ENCODE measurements at regions not wholly inside any gene's neighbourhood (a gene's known extent, or its start where the extent isn't known, plus 50 kb on each side); places are given as distances from the start of the nearest gene placed in this dataset.
A peak's percentile ranks its signal among the peaks of the same experiment; 100 is the strongest.

DNA sequence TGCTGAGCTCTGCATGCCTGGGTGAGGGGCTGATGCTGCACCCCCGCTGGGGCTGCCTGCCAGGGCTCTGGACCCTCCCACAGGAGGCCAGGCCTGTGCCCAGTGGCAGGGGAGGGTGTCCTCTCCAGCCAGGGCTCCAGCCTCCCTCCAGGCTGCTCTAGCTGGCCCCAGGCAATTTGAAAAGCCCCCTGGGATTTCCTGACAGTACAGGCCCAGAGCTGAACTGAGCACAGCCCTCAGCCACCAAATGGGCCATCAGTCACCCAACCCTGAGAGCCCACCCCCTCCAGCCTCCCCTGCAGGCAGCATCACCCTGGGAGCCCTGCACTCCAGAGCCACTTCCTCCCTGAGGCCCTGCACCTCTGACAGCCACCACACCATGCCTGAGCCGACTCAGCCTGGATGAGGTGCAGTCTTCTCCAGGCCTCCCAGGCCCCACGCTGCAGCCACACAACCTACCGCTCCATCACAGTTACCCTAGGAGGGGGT is 101.8 kb upstream of the RET start:
- no peaks in the 10 kb centered on the region for H3K79me1 ChIP-seq (ENCODE audit: insufficient read depth, low read depth, low read length, poor library complexity, severe bottlenecking)
- no peak overlapping the region; the same call in 1 of the 2 replicates for H3K14ac ChIP-seq (ENCODE audit: insufficient read depth, low read length)
- H4K20me1 ChIP-seq (ENCODE audit: control insufficient read depth, insufficient read depth, insufficient read length) = no peaks in the 10 kb centered on the region
- no peak overlapping the region for H3K23ac ChIP-seq (ENCODE audit: insufficient read length, low read depth, low read length)
- no peak overlapping the region for H3K4me2 ChIP-seq (ENCODE audit: insufficient read depth, insufficient read length, low read length)
- H4K8ac ChIP-seq (replicated peaks; ENCODE audit: insufficient read length, low read depth, low read length) = no peak overlapping the region
- H2AK5ac ChIP-seq (ENCODE audit: insufficient read length, low read length) = no peak overlapping the region
- H2BK12ac ChIP-seq (ENCODE audit: insufficient read length, low read depth, low read length) = no peak overlapping the region
- Mint-ChIP-seq H3K36me3 (ENCODE audit: insufficient read depth in 1 of 3, low read depth in 3 of 3) (no peaks in the 10 kb centered on the region; a peak in 1 of 7 replicates), H3K4me1 (peaks cover 0 to 10% of the 10 kb centered on the region in 2 experiments; a peak in 2 of 4 replicates), H3K4me3 (no peak overlapping the region), H3K27me3 (ENCODE audit: low read depth) (no peaks in the 10 kb centered on the region; the same call in 1 of the 2 replicates), H3K27ac (peak overlapping the region in 1 of 3 experiments; percentile 34; a peak in 2 of 7 replicates), H3K9me3 (no peaks in the 10 kb centered on the region; a peak in 1 of 5 replicates)
- no peaks in the 10 kb centered on the region for H3K27me3 ChIP-seq (ENCODE audit: insufficient read depth, low read length)
- no peaks in the 10 kb centered on the region for H3K4me1 ChIP-seq (ENCODE audit: insufficient read depth, low read length)
- WGBS (ENCODE audit: extremely low coverage, insufficient read length, low lambda C conversion rate) = no CpG with 5 or more reads among the region's 4 CpGs
- no peak overlapping the region for H2BK5ac ChIP-seq (ENCODE audit: insufficient read length, low read length)
- H2BK15ac ChIP-seq (ENCODE audit: low read depth, low read length) = no peak overlapping the region
- H3K4ac ChIP-seq (ENCODE audit: low read depth, low read length) = no peak overlapping the region
- DNase-seq = peak; percentile 23
- H3K9ac ChIP-seq (ENCODE audit: extremely low read depth, insufficient read length, low read length) = no peak overlapping the region
- no peak overlapping the region for H3T11ph ChIP-seq (ENCODE audit: low read length)
- no peak overlapping the region for H3K56ac ChIP-seq (ENCODE audit: insufficient read length, low read depth, low read length)
- H4K5ac ChIP-seq (ENCODE audit: insufficient read length, low read depth, low read length) = no peak overlapping the region
- no peak overlapping the region for H2BK120ac ChIP-seq (ENCODE audit: low read depth, low read length, poor library complexity, severe bottlenecking)
- no peak overlapping the region for H2AFZ ChIP-seq (ENCODE audit: low read length)
- H3K9me3 ChIP-seq (ENCODE audit: control insufficient read depth, low read depth, low read length) = no peaks in the 10 kb centered on the region
- no peak overlapping the region for H3K18ac ChIP-seq (ENCODE audit: insufficient read length, low read depth, low read length)
- no peak for TF ChIP-seq CTCF (conservative IDR thresholded peaks at IDR 0.05)
- no peak overlapping the region for H4K91ac ChIP-seq (ENCODE audit: insufficient read length, low read depth, low read length)
- H3K79me2 ChIP-seq (ENCODE audit: insufficient read depth, low read length) = no peaks in the 10 kb centered on the region
- H3K27ac ChIP-seq (ENCODE audit: insufficient read length, low read depth, low read length) = no peak overlapping the region
- no peaks in the 10 kb centered on the region for H3K23me2 ChIP-seq (ENCODE audit: insufficient read length, low read depth, low read length, poor library complexity, severe bottlenecking)
- no peak overlapping the region for H2BK20ac ChIP-seq (ENCODE audit: low read depth, low read length, poor library complexity, severe bottlenecking)

Data from H9 (cell line).